HG02763 (cell line): ENCODE measurements at regions not wholly inside any gene's neighbourhood (a gene's known extent, or its start where the extent isn't known, plus 50 kb on each side); places are given as distances from the start of the nearest gene placed in this dataset.
"Not testable (repeated sequence)": the region's sequence is repeated elsewhere in the genome, so short reads cannot be mapped to it uniquely, and the experiment has no call there.

Experiments
- ATAC-seq: cut with Tn5 transposase; IDR thresholded peaks from one replicate; pipeline ENCODE4 v1.9.1; 2021; ENCODE audit warnings: mild to moderate bottlenecking, moderate library complexity; ENCODE audit not compliant: unreplicated experiment

- ATAC-seq, result not testable (repeated sequence)
Measured at GRCh38 chr14:106474261-106475028, 948.1 kb downstream of the TMEM121 start.

GRCh38 chr14:106475214-106475613, 948.8 kb downstream of the TMEM121 start:
- ATAC-seq, result not testable (repeated sequence)

- ATAC-seq, result not testable (repeated sequence)
Measured at GRCh38 chr14:106477600-106477999, 951.2 kb downstream of the TMEM121 start.

- not testable (repeated sequence) for ATAC-seq
Measured at GRCh38 chr14:106480287-106480686, 953.9 kb downstream of the TMEM121 start.

GRCh38 chr14:106482213-106482612, 955.8 kb downstream of the TMEM121 start:
- ATAC-seq, result not testable (repeated sequence)

- ATAC-seq, result no peak
Measured at GRCh38 chr14:106487600-106487999, 961.2 kb downstream of the TMEM121 start.

- ATAC-seq, result no peak
Measured at GRCh38 chr14:106488291-106488690, 961.9 kb downstream of the TMEM121 start.

GRCh38 chr14:106489112-106489881, 962.9 kb downstream of the TMEM121 start:
- no peak for ATAC-seq

- no peak for ATAC-seq
Measured at GRCh38 chr14:106490442-106490841, 964.1 kb downstream of the TMEM121 start.

- no peak for ATAC-seq
Measured at GRCh38 chr14:106491851-106492250, 965.5 kb downstream of the TMEM121 start.

- ATAC-seq, result no peak
Measured at GRCh38 chr14:106493962-106494823, 967.8 kb downstream of the TMEM121 start.

- ATAC-seq, result no peak
Measured at GRCh38 chr14:106500571-106500970, 974.2 kb downstream of the TMEM121 start.

- no peak for ATAC-seq
Measured at GRCh38 chr14:106501898-106502297, 975.5 kb downstream of the TMEM121 start.

GRCh38 chr14:106505366-106505765, 979.0 kb downstream of the TMEM121 start:
- no peak for ATAC-seq

GRCh38 chr14:106506881-106507305, 980.5 kb downstream of the TMEM121 start:
- ATAC-seq, result no peak

- ATAC-seq, result no peak
Measured at GRCh38 chr14:106507354-106507753, 981.0 kb downstream of the TMEM121 start.

- no peak for ATAC-seq
Measured at GRCh38 chr14:106508216-106508615, 981.8 kb downstream of the TMEM121 start.

- ATAC-seq, result no peak
Measured at GRCh38 chr14:106509176-106509575, 982.8 kb downstream of the TMEM121 start.

GRCh38 chr14:106509807-106510206, 983.4 kb downstream of the TMEM121 start:
- ATAC-seq, result no peak

GRCh38 chr14:106511006-106511799, 984.8 kb downstream of the TMEM121 start:
- no peak for ATAC-seq
